ENCODE measurements at regions not wholly inside any gene's neighbourhood (a gene's known extent, or its start where the extent isn't known, plus 50 kb on each side); places are given as distances from the start of the nearest gene placed in this dataset.

DNA sequence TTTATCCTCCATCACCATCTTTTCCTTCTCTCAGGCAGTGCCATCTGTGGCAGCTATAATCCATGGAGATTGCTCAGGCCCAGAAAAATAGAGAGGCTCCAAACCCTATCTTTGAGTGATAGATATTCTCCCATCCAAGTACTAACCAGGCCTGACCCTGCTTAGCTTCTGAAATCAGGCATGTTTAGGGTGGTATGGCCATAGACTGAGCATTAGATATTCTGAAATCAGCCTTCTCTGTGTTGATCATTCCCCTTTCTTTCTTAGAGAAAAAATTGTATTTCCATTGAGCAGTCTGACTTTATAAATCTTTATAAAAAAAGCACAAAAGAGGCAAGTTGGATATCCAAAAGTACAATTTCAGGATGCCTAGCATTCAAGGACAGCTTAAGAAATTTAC is 131.5 kb upstream of the ACVR2A start:
- TF ChIP-seq, protein P1, sequence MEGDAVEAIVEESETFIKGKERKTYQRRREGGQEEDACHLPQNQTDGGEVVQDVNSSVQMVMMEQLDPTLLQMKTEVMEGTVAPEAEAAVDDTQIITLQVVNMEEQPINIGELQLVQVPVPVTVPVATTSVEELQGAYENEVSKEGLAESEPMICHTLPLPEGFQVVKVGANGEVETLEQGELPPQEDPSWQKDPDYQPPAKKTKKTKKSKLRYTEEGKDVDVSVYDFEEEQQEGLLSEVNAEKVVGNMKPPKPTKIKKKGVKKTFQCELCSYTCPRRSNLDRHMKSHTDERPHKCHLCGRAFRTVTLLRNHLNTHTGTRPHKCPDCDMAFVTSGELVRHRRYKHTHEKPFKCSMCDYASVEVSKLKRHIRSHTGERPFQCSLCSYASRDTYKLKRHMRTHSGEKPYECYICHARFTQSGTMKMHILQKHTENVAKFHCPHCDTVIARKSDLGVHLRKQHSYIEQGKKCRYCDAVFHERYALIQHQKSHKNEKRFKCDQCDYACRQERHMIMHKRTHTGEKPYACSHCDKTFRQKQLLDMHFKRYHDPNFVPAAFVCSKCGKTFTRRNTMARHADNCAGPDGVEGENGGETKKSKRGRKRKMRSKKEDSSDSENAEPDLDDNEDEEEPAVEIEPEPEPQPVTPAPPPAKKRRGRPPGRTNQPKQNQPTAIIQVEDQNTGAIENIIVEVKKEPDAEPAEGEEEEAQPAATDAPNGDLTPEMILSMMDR (conservative IDR thresholded peaks at IDR 0.05 in 1 of 2, IDR thresholded peaks at IDR 0.05 in 1 of 2; ENCODE audit: low read depth in 1 of 2, low read length in 2 of 2), result no peak
- TF ChIP-seq EZH2 (IDR thresholded peaks at IDR 0.05; ENCODE audit: low read length, missing control alignments), result no peak

Measured in fibroblast of lung (primary cell).